Esophagus muscularis mucosa (tissue), 4 donors: ENCODE measurements at regions not wholly inside any gene's neighbourhood (a gene's known extent, or its start where the extent isn't known, plus 50 kb on each side); places are given as distances from the start of the nearest gene placed in this dataset.

Experiments
- CTCF ChIP-seq, 3 experiments: fragments of 200-600 bp in 2 of 3; fragments of 450-650 bp in 1 of 3; sonication (generic) in 2 of 3; IDR thresholded peaks; one replicate each; pipeline ENCODE4 v1.5.1; 2017 to 2019; ENCODE audit warnings: antibody characterized with exemption in 3 of 3, mild to moderate bottlenecking in 2 of 3, moderate library complexity in 1 of 3
- EP300 ChIP-seq: sonication (generic); formaldehyde crosslinking; IDR thresholded peaks from one replicate; pipeline ENCODE4 v1.6.1; 2017; ENCODE audit warnings: antibody characterized with exemption
- POLR2A ChIP-seq: fragments of 450-650 bp; IDR thresholded peaks from one replicate; pipeline ENCODE4 v1.6.1; 2017; ENCODE audit warnings: antibody characterized with exemption, moderate library complexity, mild to moderate bottlenecking, low read depth
- POLR2AphosphoS5 ChIP-seq, 2 donors: sonication (generic); formaldehyde crosslinking; IDR thresholded peaks; one replicate each; pipeline ENCODE4 v1.6.1; 2017; ENCODE audit warnings: antibody characterized with exemption in 2 of 2

- no peak for TF ChIP-seq CTCF (IDR thresholded peaks at IDR 0.05)
- no peak for TF ChIP-seq POLR2AphosphoS5 (IDR thresholded peaks at IDR 0.05)
- TF ChIP-seq POLR2A = no peak
- TF ChIP-seq EP300 = no peak
Measured at GRCh38 chr4:38323141-38323641, 340.8 kb upstream of the KLF3 start.
